ENCODE measurements at regions not wholly inside any gene's neighbourhood (a gene's known extent, or its start where the extent isn't known, plus 50 kb on each side); places are given as distances from the start of the nearest gene placed in this dataset.

GRCh38 chr5:6900247-6901227, 187.3 kb downstream of the TENT4A start:
- Mint-ChIP-seq H3K9me3 (no peaks in the 10 kb centered on the region; a peak in 2 of 5 replicates), H3K27me3 (ENCODE audit: low read depth) (no peaks in the 10 kb centered on the region), H3K27ac (no peak overlapping the region; a peak in 1 of 7 replicates), H3K4me3 (no peak overlapping the region), H3K4me1 (peaks cover 4 to 6% of the 10 kb centered on the region in 2 experiments; a peak in 2 of 4 replicates), H3K36me3 (ENCODE audit: insufficient read depth in 1 of 3, low read depth in 3 of 3) (no peaks in the 10 kb centered on the region)
- Histone ChIP-seq H3K18ac (ENCODE audit: insufficient read length, low read depth, low read length) (no peak overlapping the region), H3K23ac (ENCODE audit: insufficient read length, low read depth, low read length) (no peak overlapping the region), H3K79me2 (ENCODE audit: insufficient read depth, low read length) (no peaks in the 10 kb centered on the region), H2BK5ac (ENCODE audit: insufficient read length, low read length) (no peak overlapping the region), H3K27me3 (ENCODE audit: insufficient read depth, low read length) (no peaks in the 10 kb centered on the region), H3K9ac (ENCODE audit: extremely low read depth, insufficient read length, low read length) (no peak overlapping the region), H3K27ac (ENCODE audit: insufficient read length, low read depth, low read length) (no peak overlapping the region), H3K14ac (ENCODE audit: insufficient read depth, low read length) (no peak overlapping the region), H4K8ac (replicated peaks; ENCODE audit: insufficient read length, low read depth, low read length) (no peak overlapping the region), H4K91ac (ENCODE audit: insufficient read length, low read depth, low read length) (no peak overlapping the region), H4K5ac (ENCODE audit: insufficient read length, low read depth, low read length) (no peak overlapping the region), H3T11ph (ENCODE audit: low read length) (no peak overlapping the region), H2AFZ (ENCODE audit: low read length) (no peak overlapping the region), H2BK15ac (ENCODE audit: low read depth, low read length) (no peak overlapping the region), H4K20me1 (ENCODE audit: control insufficient read depth, insufficient read depth, insufficient read length) (no peaks in the 10 kb centered on the region), H3K4me1 (ENCODE audit: insufficient read depth, low read length) (no peaks in the 10 kb centered on the region), H3K56ac (ENCODE audit: insufficient read length, low read depth, low read length) (no peak overlapping the region), H2AK5ac (ENCODE audit: insufficient read length, low read length) (no peak overlapping the region), H3K23me2 (ENCODE audit: insufficient read length, low read depth, low read length, poor library complexity, severe bottlenecking) (no peaks in the 10 kb centered on the region), H2BK12ac (ENCODE audit: insufficient read length, low read depth, low read length) (no peak overlapping the region), H3K79me1 (ENCODE audit: insufficient read depth, low read depth, low read length, poor library complexity, severe bottlenecking) (no peaks in the 10 kb centered on the region), H3K9me3 (ENCODE audit: control insufficient read depth, low read depth, low read length) (no peaks in the 10 kb centered on the region), H3K4ac (ENCODE audit: low read depth, low read length) (no peak overlapping the region), H2BK120ac (ENCODE audit: low read depth, low read length, poor library complexity, severe bottlenecking) (no peak overlapping the region), H3K4me2 (ENCODE audit: insufficient read depth, insufficient read length, low read length) (no peak overlapping the region), H2BK20ac (ENCODE audit: low read depth, low read length, poor library complexity, severe bottlenecking) (no peak overlapping the region)
- DNase-seq = no peak
- no peak for TF ChIP-seq CTCF (conservative IDR thresholded peaks at IDR 0.05)
- no CpG with 5 or more reads among the region's 17 CpGs for WGBS (ENCODE audit: extremely low coverage, insufficient read length, low lambda C conversion rate)

Data from H9 (cell line).